Heart left ventricle (tissue), 13 donors: ENCODE measurements at regions not wholly inside any gene's neighbourhood (a gene's known extent, or its start where the extent isn't known, plus 50 kb on each side); places are given as distances from the start of the nearest gene placed in this dataset.
"Not testable (repeated sequence)": the region's sequence is repeated elsewhere in the genome, so short reads cannot be mapped to it uniquely, and the experiment has no call there.

Experiments
- CTCF ChIP-seq, 12 donors: fragments of 200-600 bp; sonication (generic) in 4 of 12; IDR thresholded peaks; one replicate each; pipeline versions ENCODE4 v1.5.0 to v1.8.0; 2018 to 2022; ENCODE audit warnings: antibody characterized with exemption in 12 of 12, mild to moderate bottlenecking in 5 of 12
- POLR2A ChIP-seq, 2 donors: fragments of 450-650 bp; IDR thresholded peaks; one replicate each; pipeline ENCODE4 v1.6.1; 2017; ENCODE audit warnings: antibody characterized with exemption in 2 of 2, mild to moderate bottlenecking in 2 of 2, moderate library complexity in 2 of 2
- donor health status: ischemic (EF 13 %, LVEDD 7.1; RV severe dilation, severe dysfunction).
- donor health status: DM: no; HTN: yes; CAD: no.
- donor health status: DM: no; HTN: no; CAD: no.
- donor health status: ischemic (EF 25% LVEDD 6.9; RV normal size, moderate dysfunction).
- donor health status: ischemic (EF 25% LVEDD 5.7; RV mildly dilated, moderate dysfunction).
- donor health status: ischemic (EF 35%, LVEDD 5.7; RV mildly dilated, moderate dysfunction).
- donor health status: nonischemic (EF 11% LVEDD 7.7; RV severe dilation, severe dysfunction).
- donor health status: DM: yes; HTN: yes; CAD: no.
- donor health status: PGD.
- donor health status: ischemic (EF 29% LVEDD 5.4; RV normal size, mild dysfunction).
- donor health status: nonischemic (EF 23%, LVEDD 6.1; RV moderate dilation, normal function).

GRCh38 chr5:27743383-27743979, 705.1 kb upstream of the CDH9 start:
- not testable (repeated sequence) for TF ChIP-seq CTCF, POLR2A (IDR thresholded peaks at IDR 0.05)
